Amniotic epithelial cell (primary cell): ENCODE measurements at regions not wholly inside any gene's neighbourhood (a gene's known extent, or its start where the extent isn't known, plus 50 kb on each side); places are given as distances from the start of the nearest gene placed in this dataset.

Experiments
- DNase-seq: peaks from one replicate; pipeline ENCODE4 v3.0.0-alpha.2; 2010; ENCODE audit warnings: low read depth

- DNase-seq = peak; percentile 87
Observed at GRCh38 chr5:10849278-10849677, 88.2 kb upstream of the DAP start.

GRCh38 chr5:10844016-10844415 lies 83.0 kb upstream of the DAP start:
- no peak for DNase-seq

- no peak for DNase-seq
Observed at GRCh38 chr5:10842823-10843222, 81.8 kb upstream of the DAP start.

- DNase-seq = no peak
Observed at GRCh38 chr5:10839916-10840599, 79.0 kb upstream of the DAP start.

- DNase-seq = peak; percentile 31
Observed at GRCh38 chr5:10839118-10839517, 78.1 kb upstream of the DAP start.

- peak; percentile 52 for DNase-seq
Observed at GRCh38 chr5:10838038-10838437, 77.0 kb upstream of the DAP start.

GRCh38 chr5:10836986-10837385 lies 76.0 kb upstream of the DAP start:
- peak; percentile 50 for DNase-seq

GRCh38 chr5:10834695-10835094 lies 73.7 kb upstream of the DAP start:
- no peak for DNase-seq

- DNase-seq = no peak
Observed at GRCh38 chr5:10832987-10833386, 72.0 kb upstream of the DAP start.

- DNase-seq = no peak
Observed at GRCh38 chr5:10832421-10832820, 71.4 kb upstream of the DAP start.

GRCh38 chr5:10831419-10831818 lies 70.4 kb upstream of the DAP start:
- DNase-seq = peak; percentile 90

GRCh38 chr5:10828241-10828640 lies 67.2 kb upstream of the DAP start:
- peak; percentile 62 for DNase-seq

- no peak for DNase-seq
Observed at GRCh38 chr5:10827571-10827970, 66.5 kb upstream of the DAP start.

GRCh38 chr5:10826971-10827370 lies 65.9 kb upstream of the DAP start:
- peak; percentile 56 for DNase-seq

GRCh38 chr5:10825897-10826644 lies 65.0 kb upstream of the DAP start:
- DNase-seq = no peak

- no peak for DNase-seq
Observed at GRCh38 chr5:10812218-10812617, 51.2 kb upstream of the DAP start.
